ENCODE measurements at regions not wholly inside any gene's neighbourhood (a gene's known extent, or its start where the extent isn't known, plus 50 kb on each side); places are given as distances from the start of the nearest gene placed in this dataset.

- ChIA-PET CTCF (interaction anchor here (0.6 kb wide), 1 partner anchor 1221 kb away, joined by 3 read pairs; no protein-coding TSS in a partner anchor), POLR2A (no interaction called here)
- no peak overlapping the region for H3K27ac Mint-ChIP-seq
- no peak for ATAC-seq
- no peaks in the 10 kb centered on the region for H3K36me3 Mint-ChIP-seq (ENCODE audit: low read depth)
- H3K9me3 Mint-ChIP-seq (ENCODE audit: insufficient read depth) = no peaks in the 10 kb centered on the region
- H3K27me3 Mint-ChIP-seq (ENCODE audit: low read depth) = peaks cover 2% of the 10 kb centered on the region
- no peak for DNase-seq
- no peak overlapping the region for H3K4me3 Mint-ChIP-seq
- H3K4me1 Mint-ChIP-seq (ENCODE audit: low read depth) = no peaks in the 10 kb centered on the region
These were observed 172.8 kb upstream of the ZFP64 start for GRCh38 chr20:52364405-52364804.

- H3K4me1 Mint-ChIP-seq (ENCODE audit: low read depth) = no peaks in the 10 kb centered on the region
- ChIA-PET POLR2A (no interaction called here), CTCF (no interaction called here)
- no peaks in the 10 kb centered on the region for H3K36me3 Mint-ChIP-seq (ENCODE audit: low read depth)
- no peak for DNase-seq
- no peak overlapping the region for H3K27ac Mint-ChIP-seq
- H3K27me3 Mint-ChIP-seq (ENCODE audit: low read depth) = no peaks in the 10 kb centered on the region
- no peak overlapping the region for H3K4me3 Mint-ChIP-seq
- H3K9me3 Mint-ChIP-seq (ENCODE audit: insufficient read depth) = no peaks in the 10 kb centered on the region
- no peak for ATAC-seq
These were observed 170.1 kb upstream of the ZFP64 start for GRCh38 chr20:52361650-52362049.

GRCh38 chr20:52349806-52350205, 158.2 kb upstream of the ZFP64 start:
- ATAC-seq = no peak
- POLR2A ChIA-PET = no interaction called here
- H3K27ac Mint-ChIP-seq = no peak overlapping the region
- CTCF ChIA-PET = no interaction called here
- no peaks in the 10 kb centered on the region for H3K36me3 Mint-ChIP-seq (ENCODE audit: low read depth)
- no peaks in the 10 kb centered on the region for H3K9me3 Mint-ChIP-seq (ENCODE audit: insufficient read depth)
- H3K4me1 Mint-ChIP-seq (ENCODE audit: low read depth) = no peaks in the 10 kb centered on the region
- no peak for DNase-seq
- no peaks in the 10 kb centered on the region for H3K27me3 Mint-ChIP-seq (ENCODE audit: low read depth)
- H3K4me3 Mint-ChIP-seq = no peak overlapping the region

GRCh38 chr20:52348434-52348833, 156.9 kb upstream of the ZFP64 start:
- DNase-seq = no peak
- ATAC-seq = no peak
- H3K27me3 Mint-ChIP-seq (ENCODE audit: low read depth) = no peaks in the 10 kb centered on the region
- no peak overlapping the region for H3K4me3 Mint-ChIP-seq
- POLR2A ChIA-PET = no interaction called here
- H3K36me3 Mint-ChIP-seq (ENCODE audit: low read depth) = no peaks in the 10 kb centered on the region
- no peaks in the 10 kb centered on the region for H3K9me3 Mint-ChIP-seq (ENCODE audit: insufficient read depth)
- H3K4me1 Mint-ChIP-seq (ENCODE audit: low read depth) = no peaks in the 10 kb centered on the region
- CTCF ChIA-PET = no interaction called here
- no peak overlapping the region for H3K27ac Mint-ChIP-seq

GRCh38 chr20:52346797-52347196, 155.2 kb upstream of the ZFP64 start:
- Mint-ChIP-seq H3K27me3 (ENCODE audit: low read depth) (no peaks in the 10 kb centered on the region), H3K4me3 (no peak overlapping the region), H3K9me3 (ENCODE audit: insufficient read depth) (no peaks in the 10 kb centered on the region), H3K4me1 (ENCODE audit: low read depth) (no peaks in the 10 kb centered on the region), H3K36me3 (ENCODE audit: low read depth) (no peaks in the 10 kb centered on the region), H3K27ac (no peak overlapping the region)
- POLR2A ChIA-PET = no interaction called here
- ATAC-seq (no peak), DNase-seq (no peak)
- CTCF ChIA-PET = no interaction called here

- ATAC-seq (no peak), DNase-seq (no peak)
- H3K9me3 Mint-ChIP-seq (ENCODE audit: insufficient read depth) = no peaks in the 10 kb centered on the region
- H3K4me3 Mint-ChIP-seq = no peak overlapping the region
- no peaks in the 10 kb centered on the region for H3K36me3 Mint-ChIP-seq (ENCODE audit: low read depth)
- H3K4me1 Mint-ChIP-seq (ENCODE audit: low read depth) = no peaks in the 10 kb centered on the region
- POLR2A ChIA-PET = no interaction called here
- no peaks in the 10 kb centered on the region for H3K27me3 Mint-ChIP-seq (ENCODE audit: low read depth)
- no peak overlapping the region for H3K27ac Mint-ChIP-seq
- CTCF ChIA-PET = interaction anchor here (1.0 kb wide), 1 partner anchor 10 kb away, joined by 4 read pairs; no protein-coding TSS in a partner anchor
These were observed 151.3 kb upstream of the ZFP64 start for GRCh38 chr20:52342913-52343312.

GRCh38 chr20:52340036-52340634, 148.6 kb upstream of the ZFP64 start:
- DNase-seq = no peak
- H3K27me3 Mint-ChIP-seq (ENCODE audit: low read depth) = no peaks in the 10 kb centered on the region
- no peaks in the 10 kb centered on the region for H3K36me3 Mint-ChIP-seq (ENCODE audit: low read depth)
- CTCF ChIA-PET = interaction anchor here (1.4 kb wide), 1 partner anchor 30 kb away, joined by 3 read pairs; no protein-coding TSS in a partner anchor
- ATAC-seq = no peak
- H3K4me1 Mint-ChIP-seq (ENCODE audit: low read depth) = no peaks in the 10 kb centered on the region
- H3K4me3 Mint-ChIP-seq = no peak overlapping the region
- POLR2A ChIA-PET = interaction anchor here (0.6 kb wide), 1 partner anchor 96 kb away, joined by 6 read pairs; no protein-coding TSS in a partner anchor
- no peak overlapping the region for H3K27ac Mint-ChIP-seq
- no peaks in the 10 kb centered on the region for H3K9me3 Mint-ChIP-seq (ENCODE audit: insufficient read depth)

- ATAC-seq (no peak), DNase-seq (no peak)
- H3K9me3 Mint-ChIP-seq (ENCODE audit: insufficient read depth) = no peaks in the 10 kb centered on the region
- H3K4me1 Mint-ChIP-seq (ENCODE audit: low read depth) = no peaks in the 10 kb centered on the region
- H3K36me3 Mint-ChIP-seq (ENCODE audit: low read depth) = no peaks in the 10 kb centered on the region
- H3K27me3 Mint-ChIP-seq (ENCODE audit: low read depth) = peaks cover 2% of the 10 kb centered on the region
- H3K4me3 Mint-ChIP-seq = no peak overlapping the region
- ChIA-PET CTCF (interaction anchor here (0.9 kb wide), 1 partner anchor 11 kb away, joined by 4 read pairs; no protein-coding TSS in a partner anchor), POLR2A (no interaction called here)
- H3K27ac Mint-ChIP-seq = no peak overlapping the region
These were observed 141.2 kb upstream of the ZFP64 start for GRCh38 chr20:52332649-52333250.

- no peak overlapping the region for H3K4me3 Mint-ChIP-seq
- ATAC-seq = no peak
- H3K9me3 Mint-ChIP-seq (ENCODE audit: insufficient read depth) = no peaks in the 10 kb centered on the region
- H3K27ac Mint-ChIP-seq = no peak overlapping the region
- no peaks in the 10 kb centered on the region for H3K4me1 Mint-ChIP-seq (ENCODE audit: low read depth)
- POLR2A ChIA-PET = no interaction called here
- H3K36me3 Mint-ChIP-seq (ENCODE audit: low read depth) = no peaks in the 10 kb centered on the region
- peaks cover 4% of the 10 kb centered on the region for H3K27me3 Mint-ChIP-seq (ENCODE audit: low read depth)
- CTCF ChIA-PET = interaction anchor here (0.9 kb wide), 1 partner anchor 11 kb away, joined by 4 read pairs; no protein-coding TSS in a partner anchor
- DNase-seq = no peak
These were observed 140.7 kb upstream of the ZFP64 start for GRCh38 chr20:52332230-52332629.

- Mint-ChIP-seq H3K27me3 (ENCODE audit: low read depth) (peaks cover 5% of the 10 kb centered on the region), H3K27ac (no peak overlapping the region), H3K36me3 (ENCODE audit: low read depth) (no peaks in the 10 kb centered on the region), H3K9me3 (ENCODE audit: insufficient read depth) (no peaks in the 10 kb centered on the region), H3K4me3 (no peak overlapping the region), H3K4me1 (ENCODE audit: low read depth) (no peaks in the 10 kb centered on the region)
- DNase-seq = no peak
- ChIA-PET CTCF (no interaction called here), POLR2A (no interaction called here)
- no peak for ATAC-seq
These were observed 140.1 kb upstream of the ZFP64 start for GRCh38 chr20:52331655-52332054.

- POLR2A ChIA-PET = no interaction called here
- H3K4me1 Mint-ChIP-seq (ENCODE audit: low read depth) = no peaks in the 10 kb centered on the region
- H3K27ac Mint-ChIP-seq = no peak overlapping the region
- H3K4me3 Mint-ChIP-seq = no peak overlapping the region
- CTCF ChIA-PET = no interaction called here
- no peaks in the 10 kb centered on the region for H3K27me3 Mint-ChIP-seq (ENCODE audit: low read depth)
- no peak for ATAC-seq
- DNase-seq = no peak
- no peaks in the 10 kb centered on the region for H3K9me3 Mint-ChIP-seq (ENCODE audit: insufficient read depth)
- no peaks in the 10 kb centered on the region for H3K36me3 Mint-ChIP-seq (ENCODE audit: low read depth)
These were observed 129.8 kb upstream of the ZFP64 start for GRCh38 chr20:52321396-52321795.

- ATAC-seq (no peak), DNase-seq (no peak)
- H3K27ac Mint-ChIP-seq = no peak overlapping the region
- no peaks in the 10 kb centered on the region for H3K27me3 Mint-ChIP-seq (ENCODE audit: low read depth)
- no peaks in the 10 kb centered on the region for H3K4me1 Mint-ChIP-seq (ENCODE audit: low read depth)
- no peaks in the 10 kb centered on the region for H3K9me3 Mint-ChIP-seq (ENCODE audit: insufficient read depth)
- no peaks in the 10 kb centered on the region for H3K36me3 Mint-ChIP-seq (ENCODE audit: low read depth)
- no peak overlapping the region for H3K4me3 Mint-ChIP-seq
- POLR2A ChIA-PET = no interaction called here
- CTCF ChIA-PET = no interaction called here
These were observed 127.1 kb upstream of the ZFP64 start for GRCh38 chr20:52318651-52319050.
